HEK293 (cell line): ENCODE measurements at regions not wholly inside any gene's neighbourhood (a gene's known extent, or its start where the extent isn't known, plus 50 kb on each side); places are given as distances from the start of the nearest gene placed in this dataset.

Experiments used
- CTCF ChIA-PET: fragments of 350-600 bp; formaldehyde crosslinking; extraction: SDS; loops from one replicate; lab custom pipeline; 2021; ENCODE audit warnings: antibody characterized with exemption; lab: Yijun Ruan, JAX
- POLR2A ChIA-PET: fragments of 300-600 bp; formaldehyde crosslinking; extraction: SDS; loops from one replicate; lab custom pipeline; 2020; ENCODE audit warnings: antibody characterized with exemption, inconsistent platforms; lab: Yijun Ruan, JAX
- H3K27ac ChIP-seq: fragments of 200-500 bp; sonication (Bioruptor generic); 2 replicates; pipeline ENCODE4 v1.5.1; 2014; ENCODE audit warnings: low read depth, low read length, control low read depth, inconsistent platforms; ENCODE audit errors: extremely low read depth
- H3K36me3 ChIP-seq, 2 experiments: fragments of 200-500 bp in 1 of 2; sonication (Bioruptor generic) in 1 of 2; 1 replicate in 1 of 2; 2 replicates in 1 of 2; pipeline ENCODE4 v1.5.1; 2014 to 2017; ENCODE audit warnings: inconsistent platforms in 2 of 2, low read length in 2 of 2; ENCODE audit not compliant: control insufficient read depth in 2 of 2, insufficient read depth in 1 of 2
- H3K4me1 ChIP-seq: fragments of 200-500 bp; sonication (Bioruptor generic); 2 replicates; pipeline ENCODE4 v1.5.1; 2014; ENCODE audit warnings: mild to moderate bottlenecking, low read length, inconsistent platforms; ENCODE audit not compliant: control insufficient read depth, insufficient read depth
- H3K4me3 ChIP-seq: 2 replicates; pipeline ENCODE4 v1.5.1; 2011; ENCODE audit warnings: low read depth, mild to moderate bottlenecking, control low read depth, low read length, moderate library complexity
- H3K9me3 ChIP-seq: fragments of 200-500 bp; sonication (Bioruptor generic); 2 replicates; pipeline ENCODE4 v1.5.1; 2014; ENCODE audit warnings: low read depth, low read length, inconsistent platforms; ENCODE audit not compliant: control insufficient read depth, insufficient read depth
- EGR2 ChIP-seq: fragments of 450-650 bp; formaldehyde crosslinking; IDR thresholded peaks from 2 replicates; pipeline ENCODE4 v1.5.1; 2016; ENCODE audit warnings: low read depth, missing biosample characterization, missing genetic modification characterization
- GLIS2 ChIP-seq: fragments of 450-650 bp; formaldehyde crosslinking; IDR thresholded peaks from 2 replicates; pipeline ENCODE4 v1.5.1; 2016; ENCODE audit warnings: missing biosample characterization, missing genetic modification characterization
- PRDM10 ChIP-seq: fragments of 450-650 bp; formaldehyde crosslinking; IDR thresholded peaks from 2 replicates; pipeline ENCODE4 v1.5.1; 2016; ENCODE audit warnings: missing biosample characterization, missing genetic modification characterization
- PRDM4 ChIP-seq: fragments of 450-650 bp; formaldehyde crosslinking; IDR thresholded peaks from 2 replicates; pipeline ENCODE4 v1.5.1; 2017; ENCODE audit warnings: missing biosample characterization, missing genetic modification characterization
- SP2 ChIP-seq: fragments of 450-650 bp; formaldehyde crosslinking; IDR thresholded peaks from 2 replicates; pipeline ENCODE4 v1.5.1; 2016; ENCODE audit warnings: missing biosample characterization, missing genetic modification characterization
- TCF7L2 ChIP-seq: IDR thresholded peaks from 2 replicates; pipeline ENCODE4 v1.6.1; 2011; ENCODE audit warnings: low read depth, mild to moderate bottlenecking, inconsistent platforms, low read length, moderate library complexity, borderline replicate concordance
- ZFHX2 ChIP-seq: fragments of 450-650 bp; formaldehyde crosslinking; conservative IDR thresholded peaks from 2 replicates; pipeline ENCODE4 v1.5.1; 2016; ENCODE audit warnings: missing biosample characterization, missing genetic modification characterization
- ZNF138 ChIP-seq: fragments of 450-650 bp; formaldehyde crosslinking; IDR thresholded peaks from 2 replicates; pipeline ENCODE4 v1.5.1; 2016; ENCODE audit warnings: missing biosample characterization, missing genetic modification characterization, borderline replicate concordance
- ZNF140 ChIP-seq: fragments of 450-650 bp; formaldehyde crosslinking; IDR thresholded peaks from 2 replicates; pipeline ENCODE4 v1.5.1; 2016; ENCODE audit warnings: missing biosample characterization, missing genetic modification characterization
- ZNF175 ChIP-seq: fragments of 450-650 bp; formaldehyde crosslinking; IDR thresholded peaks from 2 replicates; pipeline ENCODE4 v1.5.1; 2016; ENCODE audit warnings: missing biosample characterization, missing genetic modification characterization
- ZNF266 ChIP-seq: fragments of 450-650 bp; formaldehyde crosslinking; IDR thresholded peaks from 2 replicates; pipeline ENCODE4 v1.5.1; 2016; ENCODE audit warnings: missing biosample characterization, missing genetic modification characterization, low read depth
- ZNF335 ChIP-seq: fragments of 450-650 bp; formaldehyde crosslinking; conservative IDR thresholded peaks from 2 replicates; pipeline ENCODE4 v1.5.1; 2016; ENCODE audit warnings: missing biosample characterization, missing genetic modification characterization
- ZNF354C ChIP-seq: fragments of 450-650 bp; formaldehyde crosslinking; IDR thresholded peaks from 2 replicates; pipeline ENCODE4 v1.5.1; 2016; ENCODE audit warnings: missing biosample characterization, missing genetic modification characterization, low read depth, borderline replicate concordance
- ZNF449 ChIP-seq: fragments of 450-650 bp; formaldehyde crosslinking; IDR thresholded peaks from 2 replicates; pipeline ENCODE4 v1.5.1; 2017; ENCODE audit warnings: missing biosample characterization, mild to moderate bottlenecking, missing genetic modification characterization, moderate library complexity

- Histone ChIP-seq H3K4me3 (no peak overlapping the region), H3K36me3 (no peaks in the 10 kb centered on the region), H3K9me3 (no peaks in the 10 kb centered on the region), H3K27ac (no peak overlapping the region), H3K4me1 (no peaks in the 10 kb centered on the region; the same call in 1 of the 2 replicates)
- TF ChIP-seq GLIS2 (tag by site-specific recombination), result no peak
- no peak for TF ChIP-seq SP2 (tag by site-specific recombination)
- TF ChIP-seq EGR2 (tag by site-specific recombination), result no peak
- no peak for TF ChIP-seq PRDM4 (tag by site-specific recombination)
- TF ChIP-seq ZNF140 (tag by site-specific recombination), result no peak
- no peak for TF ChIP-seq TCF7L2
- TF ChIP-seq ZNF449 (tag by site-specific recombination), result no peak
- TF ChIP-seq ZNF175 (tag by site-specific recombination), result no peak
- TF ChIP-seq ZNF266, result no peak
- TF ChIP-seq PRDM10, result no peak
- TF ChIP-seq ZNF335 (tag by site-specific recombination), result no peak
- no peak for TF ChIP-seq ZNF138 (tag by site-specific recombination)
- POLR2A ChIA-PET, result no interaction called here
- CTCF ChIA-PET, result no interaction called here
Measured at GRCh38 chr12:89983622-89984021, 275.0 kb upstream of the ATP2B1 start.

- TF ChIP-seq ZNF354C (tag by site-specific recombination) (no peak), ZFHX2 (tag by site-specific recombination) (0 out of 2 replicates have a peak, but pooled peaks have one; percentile 14)
- Histone ChIP-seq H3K9me3 (no peaks in the 10 kb centered on the region), H3K4me3 (no peak overlapping the region), H3K36me3 (no peaks in the 10 kb centered on the region), H3K27ac (no peak overlapping the region), H3K4me1 (peaks cover 12% of the 10 kb centered on the region; the same call in 1 of the 2 replicates)
- ChIA-PET POLR2A (no interaction called here), CTCF (interaction anchor here (0.6 kb wide), 1 partner anchor 134 kb away, joined by 4 read pairs; no protein-coding TSS in a partner anchor)
Measured at GRCh38 chr12:89980236-89980635, 271.6 kb upstream of the ATP2B1 start.
